ENCODE measurements at regions not wholly inside any gene's neighbourhood (a gene's known extent, or its start where the extent isn't known, plus 50 kb on each side); places are given as distances from the start of the nearest gene placed in this dataset.
"Not testable (repeated sequence)": the region's sequence is repeated elsewhere in the genome, so short reads cannot be mapped to it uniquely, and the experiment has no call there.

GRCh38 chr18:78494204-78495085 lies 485.2 kb upstream of the SALL3 start:
- DNase-seq = no peak

- no peak for DNase-seq
These were observed 484.1 kb upstream of the SALL3 start for GRCh38 chr18:78495550-78495949.

- no peak for DNase-seq
These were observed 483.5 kb upstream of the SALL3 start for GRCh38 chr18:78496079-78496478.

GRCh38 chr18:78497641-78498040 lies 482.0 kb upstream of the SALL3 start:
- DNase-seq = no peak

- no peak for DNase-seq
These were observed 480.0 kb upstream of the SALL3 start for GRCh38 chr18:78499586-78499985.

- DNase-seq = no peak
These were observed 478.4 kb upstream of the SALL3 start for GRCh38 chr18:78501251-78501650.

GRCh38 chr18:78503129-78503528 lies 476.5 kb upstream of the SALL3 start:
- DNase-seq = no peak

GRCh38 chr18:78505851-78506461 lies 473.7 kb upstream of the SALL3 start:
- DNase-seq = no peak

- DNase-seq = no peak
These were observed 472.4 kb upstream of the SALL3 start for GRCh38 chr18:78507217-78507616.

- DNase-seq = not testable (repeated sequence)
These were observed 471.3 kb upstream of the SALL3 start for GRCh38 chr18:78508228-78508824.

- DNase-seq = no peak
These were observed 469.5 kb upstream of the SALL3 start for GRCh38 chr18:78510091-78510490.

GRCh38 chr18:78510636-78511035 lies 469.0 kb upstream of the SALL3 start:
- no peak for DNase-seq

GRCh38 chr18:78511666-78512601 lies 467.7 kb upstream of the SALL3 start:
- DNase-seq = no peak

- no peak for DNase-seq
These were observed 464.5 kb upstream of the SALL3 start for GRCh38 chr18:78514910-78515670.

- no peak for DNase-seq
These were observed 462.3 kb upstream of the SALL3 start for GRCh38 chr18:78517328-78517727.

- no peak for DNase-seq
These were observed 461.6 kb upstream of the SALL3 start for GRCh38 chr18:78517973-78518372.

- DNase-seq = no peak
These were observed 460.8 kb upstream of the SALL3 start for GRCh38 chr18:78518805-78519204.

- DNase-seq = no peak
These were observed 460.1 kb upstream of the SALL3 start for GRCh38 chr18:78519394-78520062.

GRCh38 chr18:78521136-78521535 lies 458.5 kb upstream of the SALL3 start:
- no peak for DNase-seq

- no peak for DNase-seq
These were observed 457.9 kb upstream of the SALL3 start for GRCh38 chr18:78521744-78522143.

- DNase-seq = no peak
These were observed 457.1 kb upstream of the SALL3 start for GRCh38 chr18:78522507-78522906.

GRCh38 chr18:78523850-78524249 lies 455.8 kb upstream of the SALL3 start:
- no peak for DNase-seq
